Transverse colon (tissue), 4 donors: ENCODE measurements at regions not wholly inside any gene's neighbourhood (a gene's known extent, or its start where the extent isn't known, plus 50 kb on each side); places are given as distances from the start of the nearest gene placed in this dataset.
"Not testable (repeated sequence)": the region's sequence is repeated elsewhere in the genome, so short reads cannot be mapped to it uniquely, and the experiment has no call there.

Experiments used
- DNase-seq: peaks from one replicate; pipeline ENCODE4 v3.0.0-alpha.2; 2019
- H3K27ac ChIP-seq, 4 donors: fragments of 200-600 bp; sonication (generic); 2 replicates each; pipeline ENCODE4 v1.5.1; 2016 to 2018; ENCODE audit warnings: inconsistent platforms in 4 of 4
- H3K27me3 ChIP-seq: fragments of 200-600 bp; sonication (generic); 2 replicates; pipeline ENCODE4 v1.5.1; 2017; ENCODE audit warnings: inconsistent platforms
- H3K36me3 ChIP-seq, 4 donors: fragments of 200-600 bp; sonication (generic); 2 replicates each; pipeline ENCODE4 v1.5.1; 2017 to 2019; ENCODE audit warnings: inconsistent platforms in 4 of 4
- H3K4me1 ChIP-seq, 4 donors: fragments of 200-600 bp; sonication (generic); 2 replicates each; pipeline ENCODE4 v1.5.1; 2017 to 2020; ENCODE audit warnings: inconsistent platforms in 4 of 4
- H3K4me3 ChIP-seq, 4 donors: fragments of 200-600 bp; sonication (generic); 1 replicate in 1 of 4; 2 replicates in 3 of 4; pipeline versions ENCODE4 v1.5.1 to v1.6.1; 2017 to 2019; ENCODE audit warnings: inconsistent platforms in 4 of 4
- H3K9me3 ChIP-seq, 2 donors: fragments of 200-600 bp; sonication (generic); 2 replicates each; pipeline ENCODE4 v1.5.1; 2017 to 2019; ENCODE audit warnings: inconsistent platforms in 2 of 2
- CTCF ChIP-seq, 5 experiments: fragments of 200-600 bp in 3 of 5; fragments of 450-650 bp in 2 of 5; sonication (generic) in 3 of 5; IDR thresholded peaks; 1 replicate in 2 of 5; 2 replicates in 3 of 5; pipeline ENCODE4 v1.5.1; 2016 to 2017; ENCODE audit warnings: antibody characterized with exemption in 5 of 5, inconsistent platforms in 3 of 5, mild to moderate bottlenecking in 2 of 5, moderate library complexity in 1 of 5
- EP300 ChIP-seq: sonication (generic); formaldehyde crosslinking; IDR thresholded peaks from one replicate; pipeline ENCODE4 v1.6.1; 2017; ENCODE audit warnings: antibody characterized with exemption, low read depth
- POLR2A ChIP-seq: fragments of 450-650 bp; IDR thresholded peaks from one replicate; pipeline ENCODE4 v1.6.1; 2016; ENCODE audit warnings: antibody characterized with exemption, mild to moderate bottlenecking, moderate library complexity
- POLR2AphosphoS5 ChIP-seq, 3 donors: sonication (generic); formaldehyde crosslinking; IDR thresholded peaks; one replicate each; pipeline ENCODE4 v1.6.1; 2016; ENCODE audit warnings: antibody characterized with exemption in 3 of 3
- WGBS, 2 donors: methylation state at CpG; one replicate each; pipeline ENCODE4 v1.1.5; 2018; ENCODE audit warnings: low coverage in 1 of 2; 5-methylcytosine and 5-hydroxymethylcytosine counted together
- in situ Hi-C, 4 donors: fragments of 200-750 bp; cut with MboI; loops; one replicate each; pipeline versions ENCODE4 v1.15.0 to v1.15.1; 2017; ENCODE audit warnings: low sequenced_read_pairs in 3 of 4, low pct_ligation_motif_present in 1 of 4, low pct_unique_long_range_greater_than_20kb in 1 of 4
- intact Hi-C: fragments of 100-400 bp; cut with DNase I; formaldehyde crosslinking; loops from one replicate; pipeline ENCODE4 v1.15.1; 2023; ENCODE audit warnings: low total_unique reads

- intact Hi-C loops: no loop called here
- no peaks in the 10 kb centered on the region for H3K4me1 ChIP-seq
- DNase-seq: no peak
- in situ Hi-C loops: no loop called here
- H3K27ac ChIP-seq: no peak overlapping the region
- no peaks in the 10 kb centered on the region for H3K9me3 ChIP-seq
- no peaks in the 10 kb centered on the region for H3K36me3 ChIP-seq
- WGBS, 2 donors: 72% methylated on average over 3 of the region's 3 CpGs; no CpG with 5 or more reads in 1 of the 2 donors
- H3K27me3 ChIP-seq: no peaks in the 10 kb centered on the region
- no peak overlapping the region for H3K4me3 ChIP-seq
- TF ChIP-seq POLR2A (no peak), EP300 (no peak), POLR2AphosphoS5 (IDR thresholded peaks at IDR 0.05) (no peak), CTCF (IDR thresholded peaks at IDR 0.05) (no peak)
Observed at GRCh38 chr12:127600211-127600610, 666.8 kb upstream of the TMEM132C start.

- Histone ChIP-seq H3K9me3 (no peaks in the 10 kb centered on the region), H3K27me3 (no peaks in the 10 kb centered on the region), H3K4me3 (no peak overlapping the region), H3K36me3 (no peaks in the 10 kb centered on the region), H3K4me1 (no peaks in the 10 kb centered on the region), H3K27ac (no peak overlapping the region)
- intact Hi-C loops (no loop called here), in situ Hi-C loops (no loop called here)
- 78 to 93% methylated on average over 3 of the region's 3 CpGs for WGBS, 2 donors
- DNase-seq: no peak
- TF ChIP-seq CTCF (IDR thresholded peaks at IDR 0.05): no peak
- TF ChIP-seq POLR2AphosphoS5 (IDR thresholded peaks at IDR 0.05): no peak
- TF ChIP-seq EP300: no peak
- TF ChIP-seq POLR2A: no peak
Observed at GRCh38 chr12:127606476-127607015, 660.4 kb upstream of the TMEM132C start.

GRCh38 chr12:127607146-127607725 is 659.7 kb upstream of the TMEM132C start:
- Histone ChIP-seq H3K36me3 (no peaks in the 10 kb centered on the region), H3K9me3 (no peaks in the 10 kb centered on the region), H3K27ac (no peak overlapping the region), H3K4me3 (no peak overlapping the region), H3K4me1 (no peaks in the 10 kb centered on the region), H3K27me3 (no peaks in the 10 kb centered on the region)
- in situ Hi-C loops: no loop called here
- 82 to 83% methylated on average over 6 to 7 of the region's 7 CpGs for WGBS, 2 donors
- intact Hi-C loops: no loop called here
- TF ChIP-seq EP300 (no peak), POLR2A (no peak), CTCF (IDR thresholded peaks at IDR 0.05) (no peak), POLR2AphosphoS5 (IDR thresholded peaks at IDR 0.05) (no peak)
- no peak for DNase-seq

GRCh38 chr12:127608359-127608758 is 658.6 kb upstream of the TMEM132C start:
- in situ Hi-C loops, H3K36me3 ChIP-seq: not testable (repeated sequence)

GRCh38 chr12:127613056-127613455 is 653.9 kb upstream of the TMEM132C start:
- in situ Hi-C loops: no loop called here
- no peak overlapping the region for H3K27ac ChIP-seq
- H3K4me3 ChIP-seq: no peak overlapping the region
- H3K4me1 ChIP-seq: no peaks in the 10 kb centered on the region
- H3K27me3 ChIP-seq: no peaks in the 10 kb centered on the region
- H3K36me3 ChIP-seq: no peaks in the 10 kb centered on the region
- no peak for DNase-seq
- TF ChIP-seq POLR2AphosphoS5 (IDR thresholded peaks at IDR 0.05): no peak
- TF ChIP-seq POLR2A: no peak
- intact Hi-C loops: no loop called here
- WGBS, 2 donors: 70 to 77% methylated on average over 2 to 5 of the region's 5 CpGs
- H3K9me3 ChIP-seq: no peaks in the 10 kb centered on the region

More at GRCh38 chr12:127608359-127608758, 658.6 kb upstream of the TMEM132C start:
- H3K4me3 ChIP-seq, H3K4me1 ChIP-seq, intact Hi-C loops, H3K27ac ChIP-seq, DNase-seq, H3K27me3 ChIP-seq, H3K9me3 ChIP-seq: not testable (repeated sequence)
- 94% methylated on average over 2 to 7 of the region's 7 CpGs for WGBS, 2 donors
